Neural cell (in vitro differentiated cells): ENCODE measurements at regions not wholly inside any gene's neighbourhood (a gene's known extent, or its start where the extent isn't known, plus 50 kb on each side); places are given as distances from the start of the nearest gene placed in this dataset.
A peak's percentile ranks its signal among the peaks of the same experiment; 100 is the strongest.

ENCODE experiments used
- H2AFZ ChIP-seq: fragments of 200-600, 300-800 bp; sonication (generic), shearing (Covaris generic); 2 replicates; pipeline ENCODE4 v1.6.0; 2014; ENCODE audit warnings: low read depth, mild to moderate bottlenecking, antibody characterized with exemption, low read length, moderate library complexity
- H3F3A ChIP-seq: fragments of 200-600 bp; shearing (Covaris generic); 2 replicates; pipeline ENCODE4 v1.6.1; 2016; ENCODE audit warnings: mild to moderate bottlenecking, moderate library complexity, mixed read lengths, antibody characterized with exemption, low read length; ENCODE audit not compliant: insufficient read depth, poor library complexity, severe bottlenecking
- H3K27ac ChIP-seq: fragments of 200-600, 300-800 bp; sonication (generic), shearing (Covaris generic); 2 replicates; pipeline ENCODE4 v1.5.1; 2014; ENCODE audit warnings: mild to moderate bottlenecking, low read length, moderate library complexity
- H3K27me3 ChIP-seq: fragments of 300-800, 200-600 bp; sonication (generic), shearing (Covaris generic); 2 replicates; pipeline ENCODE4 v1.6.0; 2014; ENCODE audit warnings: mild to moderate bottlenecking, low read depth, low read length, moderate library complexity; ENCODE audit not compliant: insufficient read depth
- H3K36me3 ChIP-seq: fragments of 300-800, 200-600 bp; sonication (generic), shearing (Covaris generic); 2 replicates; pipeline ENCODE4 v1.5.1; 2014; ENCODE audit warnings: mild to moderate bottlenecking, antibody characterized with exemption, low read length, moderate library complexity; ENCODE audit not compliant: insufficient read depth
- H3K4me2 ChIP-seq: fragments of 300-800, 200-600 bp; sonication (generic), shearing (Covaris generic); 2 replicates; pipeline ENCODE4 v1.6.0; 2014; ENCODE audit warnings: mild to moderate bottlenecking, low read length
- H3K4me3 ChIP-seq: fragments of 300-800, 200-600 bp; sonication (generic), shearing (Covaris generic); 2 replicates; pipeline ENCODE4 v1.5.1; 2014; ENCODE audit warnings: mild to moderate bottlenecking, low read length, moderate library complexity
- H3K79me2 ChIP-seq: fragments of 200-600 bp; shearing (Covaris generic); replicated peaks from 2 replicates; pipeline ENCODE4 v1.6.0; 2014; ENCODE audit warnings: mild to moderate bottlenecking, low read length, moderate library complexity; ENCODE audit not compliant: insufficient read depth
- H3K9ac ChIP-seq: fragments of 300-800, 200-600 bp; sonication (generic), shearing (Covaris generic); 2 replicates; pipeline ENCODE4 v1.6.1; 2016; ENCODE audit warnings: mild to moderate bottlenecking, low read length, mixed read lengths
- H3K9me2 ChIP-seq: fragments of 200-600 bp; shearing (Covaris generic); 2 replicates; pipeline ENCODE4 v1.6.1; 2016; ENCODE audit warnings: mild to moderate bottlenecking, low read length, mixed read lengths; ENCODE audit not compliant: insufficient read depth
- H3K9me3 ChIP-seq: fragments of 200-600, 300-800 bp; sonication (generic), shearing (Covaris generic); 2 replicates; pipeline ENCODE4 v1.6.1; 2016; ENCODE audit warnings: mild to moderate bottlenecking, mixed run types, low read length, moderate library complexity, mixed read lengths
- H4K20me1 ChIP-seq: fragments of 200-600 bp; shearing (Covaris generic); 2 replicates; pipeline ENCODE4 v1.6.1; 2016; ENCODE audit warnings: mild to moderate bottlenecking, mixed run types; ENCODE audit not compliant: insufficient read depth
- EP300 ChIP-seq: fragments of 450-650 bp; conservative IDR thresholded peaks from 2 replicates; pipeline ENCODE4 v1.6.1; 2014; ENCODE audit warnings: antibody characterized with exemption, mild to moderate bottlenecking, moderate library complexity; ENCODE audit not compliant: poor library complexity, severe bottlenecking
- EZH2 ChIP-seq: fragments of 200-600, 300-800 bp; shearing (Covaris generic), sonication (generic); IDR thresholded peaks from 2 replicates; pipeline ENCODE4 v1.6.1; 2014; ENCODE audit warnings: antibody characterized with exemption, low read length, borderline replicate concordance, mild to moderate bottlenecking; ENCODE audit not compliant: insufficient read depth, poor library complexity, severe bottlenecking
- MXI1 ChIP-seq: fragments of 450-650 bp; conservative IDR thresholded peaks from 2 replicates; pipeline ENCODE4 v1.6.1; 2014; ENCODE audit warnings: antibody characterized with exemption, mild to moderate bottlenecking; ENCODE audit not compliant: poor library complexity, severe bottlenecking
- POLR2AphosphoS5 ChIP-seq: IDR thresholded peaks from 2 replicates; pipeline ENCODE4 v1.6.1; 2012
- RAD21 ChIP-seq: fragments of 450-650 bp; conservative IDR thresholded peaks from 2 replicates; pipeline ENCODE4 v1.6.1; 2014; ENCODE audit warnings: antibody characterized with exemption, mild to moderate bottlenecking, moderate library complexity
- SMC3 ChIP-seq: fragments of 450-650 bp; conservative IDR thresholded peaks from 2 replicates; pipeline ENCODE4 v1.6.1; 2014; ENCODE audit warnings: antibody characterized with exemption, mild to moderate bottlenecking, moderate library complexity; ENCODE audit not compliant: poor library complexity
- TAF1 ChIP-seq: IDR thresholded peaks from 2 replicates; pipeline ENCODE4 v1.6.1; 2012; ENCODE audit warnings: low read depth
- TF ChIP-seq, protein P1 (sequence below): fragments of 450-650 bp; IDR thresholded peaks from 2 replicates; pipeline ENCODE4 v1.5.1; 2014; ENCODE audit warnings: antibody characterized with exemption, mild to moderate bottlenecking, moderate library complexity; ENCODE audit not compliant: poor library complexity, severe bottlenecking
- TF ChIP-seq, protein P2 (sequence below): IDR thresholded peaks from 2 replicates; pipeline ENCODE4 v1.6.1; 2012; ENCODE audit warnings: borderline replicate concordance

DNA sequence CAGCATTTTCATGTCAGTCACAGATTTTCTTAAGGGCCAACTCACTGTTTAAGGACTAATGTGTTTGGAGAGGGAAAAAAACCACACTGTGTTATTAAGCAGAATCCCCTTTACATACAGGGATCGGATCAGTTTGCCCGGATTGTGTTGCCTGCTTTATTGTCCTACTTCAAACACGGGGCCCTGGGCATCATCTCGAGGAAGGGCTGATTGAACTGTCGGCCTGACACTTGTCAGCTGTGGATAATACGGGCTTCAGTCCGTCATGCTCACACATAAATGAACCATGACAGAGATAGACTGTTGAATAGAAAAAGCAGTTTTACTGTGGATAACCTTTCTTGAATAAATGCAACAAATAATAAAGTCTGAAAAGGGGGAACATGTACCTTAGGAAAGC is 325.0 kb downstream of the ZSWIM6 start:
- H3K9ac ChIP-seq, result peak overlapping the region; percentile 13
- no peaks in the 10 kb centered on the region for H4K20me1 ChIP-seq
- H3K27ac ChIP-seq, result peak overlapping the region; percentile 45
- no peaks in the 10 kb centered on the region for H3K9me2 ChIP-seq
- H3K79me2 ChIP-seq, result no peaks in the 10 kb centered on the region
- H3K9me3 ChIP-seq, result no peaks in the 10 kb centered on the region
- H3F3A ChIP-seq, result no peaks in the 10 kb centered on the region
- H3K27me3 ChIP-seq, result no peaks in the 10 kb centered on the region
- peak overlapping the region; percentile 18 for H3K4me3 ChIP-seq
- H3K36me3 ChIP-seq, result no peaks in the 10 kb centered on the region
- TF ChIP-seq MXI1, result no peak
- TF ChIP-seq SMC3, result peak; percentile 22
- TF ChIP-seq EP300, result peak; percentile 85
- no peak for TF ChIP-seq RAD21
- TF ChIP-seq, protein P1, sequence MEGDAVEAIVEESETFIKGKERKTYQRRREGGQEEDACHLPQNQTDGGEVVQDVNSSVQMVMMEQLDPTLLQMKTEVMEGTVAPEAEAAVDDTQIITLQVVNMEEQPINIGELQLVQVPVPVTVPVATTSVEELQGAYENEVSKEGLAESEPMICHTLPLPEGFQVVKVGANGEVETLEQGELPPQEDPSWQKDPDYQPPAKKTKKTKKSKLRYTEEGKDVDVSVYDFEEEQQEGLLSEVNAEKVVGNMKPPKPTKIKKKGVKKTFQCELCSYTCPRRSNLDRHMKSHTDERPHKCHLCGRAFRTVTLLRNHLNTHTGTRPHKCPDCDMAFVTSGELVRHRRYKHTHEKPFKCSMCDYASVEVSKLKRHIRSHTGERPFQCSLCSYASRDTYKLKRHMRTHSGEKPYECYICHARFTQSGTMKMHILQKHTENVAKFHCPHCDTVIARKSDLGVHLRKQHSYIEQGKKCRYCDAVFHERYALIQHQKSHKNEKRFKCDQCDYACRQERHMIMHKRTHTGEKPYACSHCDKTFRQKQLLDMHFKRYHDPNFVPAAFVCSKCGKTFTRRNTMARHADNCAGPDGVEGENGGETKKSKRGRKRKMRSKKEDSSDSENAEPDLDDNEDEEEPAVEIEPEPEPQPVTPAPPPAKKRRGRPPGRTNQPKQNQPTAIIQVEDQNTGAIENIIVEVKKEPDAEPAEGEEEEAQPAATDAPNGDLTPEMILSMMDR, result no peak
- no peak for TF ChIP-seq EZH2
- no peak for TF ChIP-seq TAF1
- TF ChIP-seq, protein P2, sequence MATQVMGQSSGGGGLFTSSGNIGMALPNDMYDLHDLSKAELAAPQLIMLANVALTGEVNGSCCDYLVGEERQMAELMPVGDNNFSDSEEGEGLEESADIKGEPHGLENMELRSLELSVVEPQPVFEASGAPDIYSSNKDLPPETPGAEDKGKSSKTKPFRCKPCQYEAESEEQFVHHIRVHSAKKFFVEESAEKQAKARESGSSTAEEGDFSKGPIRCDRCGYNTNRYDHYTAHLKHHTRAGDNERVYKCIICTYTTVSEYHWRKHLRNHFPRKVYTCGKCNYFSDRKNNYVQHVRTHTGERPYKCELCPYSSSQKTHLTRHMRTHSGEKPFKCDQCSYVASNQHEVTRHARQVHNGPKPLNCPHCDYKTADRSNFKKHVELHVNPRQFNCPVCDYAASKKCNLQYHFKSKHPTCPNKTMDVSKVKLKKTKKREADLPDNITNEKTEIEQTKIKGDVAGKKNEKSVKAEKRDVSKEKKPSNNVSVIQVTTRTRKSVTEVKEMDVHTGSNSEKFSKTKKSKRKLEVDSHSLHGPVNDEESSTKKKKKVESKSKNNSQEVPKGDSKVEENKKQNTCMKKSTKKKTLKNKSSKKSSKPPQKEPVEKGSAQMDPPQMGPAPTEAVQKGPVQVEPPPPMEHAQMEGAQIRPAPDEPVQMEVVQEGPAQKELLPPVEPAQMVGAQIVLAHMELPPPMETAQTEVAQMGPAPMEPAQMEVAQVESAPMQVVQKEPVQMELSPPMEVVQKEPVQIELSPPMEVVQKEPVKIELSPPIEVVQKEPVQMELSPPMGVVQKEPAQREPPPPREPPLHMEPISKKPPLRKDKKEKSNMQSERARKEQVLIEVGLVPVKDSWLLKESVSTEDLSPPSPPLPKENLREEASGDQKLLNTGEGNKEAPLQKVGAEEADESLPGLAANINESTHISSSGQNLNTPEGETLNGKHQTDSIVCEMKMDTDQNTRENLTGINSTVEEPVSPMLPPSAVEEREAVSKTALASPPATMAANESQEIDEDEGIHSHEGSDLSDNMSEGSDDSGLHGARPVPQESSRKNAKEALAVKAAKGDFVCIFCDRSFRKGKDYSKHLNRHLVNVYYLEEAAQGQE, result no peak
- TF ChIP-seq POLR2AphosphoS5, result peak; percentile 54
- peak overlapping the region; percentile 18 for H3K4me2 ChIP-seq
- H2AFZ ChIP-seq, result no peak overlapping the region

DNA sequence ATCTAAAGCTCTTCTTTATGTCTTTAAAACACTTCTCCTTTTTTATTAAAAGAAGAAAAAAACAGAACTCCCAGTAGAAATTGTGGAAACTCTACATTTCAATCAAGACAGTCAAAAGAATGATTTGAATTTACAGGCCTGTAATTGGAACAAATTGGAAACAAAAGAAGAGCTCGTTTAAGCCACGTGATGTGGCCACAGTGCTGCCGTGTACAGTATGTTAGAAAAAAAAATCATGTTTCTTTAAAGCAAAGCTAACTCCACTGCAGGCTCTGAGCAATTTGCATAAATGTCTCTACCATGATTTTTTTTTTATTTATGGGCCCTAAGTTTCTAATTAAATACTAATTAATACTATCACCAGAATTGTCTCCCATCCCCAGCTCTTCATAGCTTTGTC is 325.6 kb downstream of the ZSWIM6 start:
- H3K27ac ChIP-seq, result peak overlapping the region; percentile 45
- no peaks in the 10 kb centered on the region for H3K36me3 ChIP-seq
- no peak overlapping the region for H2AFZ ChIP-seq
- H3K9ac ChIP-seq, result no peak overlapping the region
- H4K20me1 ChIP-seq, result no peaks in the 10 kb centered on the region
- H3K9me3 ChIP-seq, result no peaks in the 10 kb centered on the region
- H3K4me3 ChIP-seq, result peak overlapping the region; percentile 18
- H3K79me2 ChIP-seq, result no peaks in the 10 kb centered on the region
- H3F3A ChIP-seq, result no peaks in the 10 kb centered on the region
- H3K27me3 ChIP-seq, result no peaks in the 10 kb centered on the region
- H3K4me2 ChIP-seq, result no peak overlapping the region
- H3K9me2 ChIP-seq, result no peaks in the 10 kb centered on the region
- TF ChIP-seq POLR2AphosphoS5 (no peak), SMC3 (no peak), EP300 (no peak), MXI1 (no peak), TAF1 (no peak), RAD21 (no peak), EZH2 (no peak)
- TF ChIP-seq, protein P2, result no peak
- TF ChIP-seq, protein P1, result no peak
